ENCODE measurements at regions not wholly inside any gene's neighbourhood (a gene's known extent, or its start where the extent isn't known, plus 50 kb on each side); places are given as distances from the start of the nearest gene placed in this dataset.
"Not testable (repeated sequence)": the region's sequence is repeated elsewhere in the genome, so short reads cannot be mapped to it uniquely, and the experiment has no call there.

DNA sequence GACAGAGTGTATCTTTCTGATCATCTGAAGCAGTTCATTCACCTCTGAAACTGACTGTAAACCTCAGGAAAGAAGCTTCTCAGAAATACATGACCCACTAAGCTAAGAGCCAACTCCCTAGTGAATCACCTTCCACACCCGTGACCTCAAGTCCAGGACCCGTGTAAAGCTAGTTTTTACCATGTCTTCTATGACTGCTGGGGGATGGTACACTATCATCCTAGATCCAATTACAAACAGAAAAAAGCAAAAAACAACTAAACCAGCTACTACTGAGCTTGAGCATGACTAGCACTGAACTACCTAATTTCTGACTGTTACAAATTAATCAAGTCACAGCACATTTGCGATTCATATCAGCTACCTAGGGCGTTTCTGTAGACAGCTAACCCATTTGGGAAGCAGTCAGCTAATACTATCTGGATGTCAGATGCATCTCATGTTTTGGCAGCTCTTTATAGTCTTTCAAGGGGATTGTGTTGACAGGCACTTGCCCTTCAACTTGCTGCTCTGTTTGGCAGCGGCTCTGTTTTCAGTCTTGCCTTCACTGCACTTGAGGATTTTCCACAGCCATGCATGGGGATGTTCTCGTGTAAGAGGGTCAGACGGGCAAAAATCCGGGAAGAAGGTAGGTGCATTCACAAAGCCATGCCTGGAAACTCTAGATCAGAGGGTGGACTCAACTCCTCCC, 350.3 kb downstream of the ANAPC1 start:
- not testable (repeated sequence) for DNase-seq (ENCODE audit: low spot score)

- DNase-seq (ENCODE audit: low spot score) = no peak
Observed at GRCh38 chr2:111534910-111535352, 349.1 kb downstream of the ANAPC1 start.

- DNase-seq (ENCODE audit: low spot score) = no peak
Observed at GRCh38 chr2:111535404-111535803, 348.6 kb downstream of the ANAPC1 start.

GRCh38 chr2:111537078-111537655, 346.8 kb downstream of the ANAPC1 start:
- DNase-seq (ENCODE audit: low spot score) = no peak

GRCh38 chr2:111539991-111540390, 344.0 kb downstream of the ANAPC1 start:
- not testable (repeated sequence) for DNase-seq (ENCODE audit: low spot score)

- DNase-seq (ENCODE audit: low spot score) = not testable (repeated sequence)
Observed at GRCh38 chr2:111542120-111542774, 341.7 kb downstream of the ANAPC1 start.

DNA sequence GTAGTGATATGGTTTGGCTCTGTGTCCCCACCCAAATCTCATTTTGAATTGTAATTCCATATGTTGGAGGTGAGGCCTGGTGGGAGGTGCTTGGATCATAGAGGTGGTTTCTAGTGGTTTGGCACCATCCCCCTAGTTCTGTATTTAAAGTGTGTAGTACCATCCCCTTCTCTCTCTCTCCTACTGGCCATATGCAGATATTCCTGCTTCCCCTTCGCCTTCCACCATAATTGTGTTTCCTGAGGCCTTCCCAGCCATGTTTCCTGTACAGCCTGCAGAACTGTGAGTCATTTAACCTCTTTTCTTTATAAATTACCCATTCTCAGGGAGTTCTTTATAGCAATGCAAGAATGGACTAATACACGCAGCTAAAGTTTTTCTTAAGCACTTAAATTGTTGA, 340.0 kb downstream of the ANAPC1 start:
- not testable (repeated sequence) for DNase-seq (ENCODE audit: low spot score)

DNA sequence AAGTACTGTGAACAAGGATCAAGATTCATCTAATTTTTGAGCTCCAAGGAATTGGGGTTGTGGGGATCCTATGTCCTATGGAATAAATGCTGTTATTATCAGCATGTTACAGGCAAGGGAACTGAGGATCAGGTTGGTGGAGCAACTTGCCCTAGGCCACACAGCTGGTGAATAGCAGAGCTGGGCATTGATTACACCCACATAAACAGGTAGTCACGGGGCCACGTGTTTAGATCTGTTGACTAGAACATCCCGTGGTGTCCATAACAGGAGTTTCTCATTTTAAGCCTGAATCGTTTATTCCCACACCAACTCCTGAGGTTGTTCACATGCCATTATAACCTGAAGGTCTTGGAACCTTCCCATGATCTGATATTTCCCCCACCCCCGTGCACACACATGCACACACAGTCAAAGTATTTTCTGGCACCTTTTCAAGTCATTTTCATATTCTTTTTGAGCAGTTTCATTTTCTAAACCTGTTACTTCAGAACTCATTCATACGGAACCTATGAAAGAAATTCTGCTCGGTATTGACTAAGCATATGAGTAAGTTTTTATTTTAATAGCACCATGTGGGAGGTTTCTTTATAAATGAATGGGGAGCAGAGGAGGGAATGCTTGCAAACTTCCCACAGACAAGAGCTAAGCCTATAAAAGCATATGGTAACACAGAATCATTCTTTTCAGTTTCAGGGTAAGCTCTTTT, 338.1 kb downstream of the ANAPC1 start:
- DNase-seq (ENCODE audit: low spot score) = not testable (repeated sequence)

- DNase-seq (ENCODE audit: low spot score) = not testable (repeated sequence)
Observed at GRCh38 chr2:111546578-111546977, 337.4 kb downstream of the ANAPC1 start.

DNA sequence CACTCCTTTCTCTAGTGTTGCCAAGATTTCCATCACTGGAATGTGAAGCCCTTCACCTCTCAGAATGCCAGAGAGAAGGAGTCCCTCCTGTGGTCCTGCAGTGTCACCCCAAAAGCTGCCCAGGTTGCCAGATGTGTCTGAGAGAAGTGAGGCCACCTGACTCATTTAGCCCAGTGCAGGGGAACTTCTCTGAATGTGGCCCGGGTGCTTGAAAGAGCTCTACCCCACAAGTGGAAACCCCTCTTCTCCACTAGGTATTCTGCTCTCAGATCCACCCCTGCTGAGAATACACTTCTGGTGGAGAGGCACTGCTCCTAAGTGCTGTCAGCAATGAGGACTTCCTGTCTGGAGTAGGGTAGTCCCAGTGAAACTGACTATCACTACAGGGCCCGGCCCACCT, 334.8 kb downstream of the ANAPC1 start:
- not testable (repeated sequence) for DNase-seq (ENCODE audit: low spot score)

DNA sequence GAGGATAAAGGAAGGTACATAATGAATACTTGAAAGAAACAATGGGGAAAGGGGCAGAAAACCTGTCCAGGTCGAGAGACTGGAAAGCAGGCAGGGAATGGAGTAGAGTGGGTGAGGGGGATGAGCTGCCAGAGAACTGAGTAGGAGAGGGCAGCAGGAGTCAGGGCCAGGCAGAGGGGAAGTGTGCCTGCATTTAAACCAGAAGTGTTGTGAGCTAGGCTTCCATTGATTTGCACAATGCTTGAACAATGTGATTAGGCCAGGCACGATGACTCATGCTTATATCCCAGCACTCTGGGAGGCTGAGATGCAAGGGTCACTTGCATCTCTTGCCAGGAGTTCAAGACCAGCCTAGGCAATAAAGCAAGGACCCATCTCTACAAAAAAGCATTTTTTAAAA, 332.6 kb downstream of the ANAPC1 start:
- not testable (repeated sequence) for DNase-seq (ENCODE audit: low spot score)

DNA sequence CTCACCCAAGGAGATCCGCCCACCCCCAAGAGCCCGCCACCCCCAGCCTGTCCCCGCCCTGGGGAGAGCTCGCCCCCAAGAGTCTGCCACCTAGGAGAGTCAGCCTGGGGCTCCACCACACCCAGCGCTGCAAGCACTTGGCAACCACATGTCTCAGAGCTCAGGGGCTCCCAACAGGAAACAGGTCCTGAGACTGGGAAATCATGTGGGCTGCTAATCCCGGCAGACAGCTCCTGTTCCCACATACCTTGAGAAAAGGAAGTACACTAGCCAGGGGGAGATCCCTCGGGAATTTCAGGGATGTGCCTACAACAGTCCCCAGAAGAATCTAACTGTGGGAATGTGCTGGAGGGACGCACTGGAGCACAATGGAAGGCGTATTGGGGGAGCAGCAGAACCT, 331.4 kb downstream of the ANAPC1 start:
- DNase-seq (ENCODE audit: low spot score) = not testable (repeated sequence)

- DNase-seq (ENCODE audit: low spot score) = not testable (repeated sequence)
Observed at GRCh38 chr2:111559301-111559700, 324.7 kb downstream of the ANAPC1 start.

GRCh38 chr2:111559814-111560213, 324.2 kb downstream of the ANAPC1 start:
- DNase-seq (ENCODE audit: low spot score) = not testable (repeated sequence)

GRCh38 chr2:111566068-111566467, 317.9 kb downstream of the ANAPC1 start:
- DNase-seq (ENCODE audit: low spot score) = peak; percentile 72

DNA sequence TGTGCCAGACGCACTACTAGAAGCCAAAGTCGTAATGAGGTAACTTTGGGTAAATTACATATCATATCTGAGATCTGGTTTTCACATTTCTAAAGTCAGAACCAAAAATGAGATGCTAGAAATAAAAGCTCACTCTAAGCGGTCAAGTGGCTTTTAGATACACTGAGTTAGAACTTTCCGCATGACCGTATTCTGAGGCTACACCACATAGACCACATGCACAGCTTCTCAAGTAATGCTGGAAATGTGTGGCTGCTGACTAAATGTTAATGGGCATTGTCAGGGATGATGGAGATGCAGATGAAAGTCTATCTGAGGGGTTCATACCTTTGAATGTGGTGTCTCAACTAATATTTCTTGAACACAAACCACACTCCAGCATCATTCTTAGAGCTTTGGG, 316.8 kb downstream of the ANAPC1 start:
- DNase-seq (ENCODE audit: low spot score) = not testable (repeated sequence)

- DNase-seq (ENCODE audit: low spot score) = not testable (repeated sequence)
Observed at GRCh38 chr2:111569356-111570199, 314.4 kb downstream of the ANAPC1 start.

- not testable (repeated sequence) for DNase-seq (ENCODE audit: low spot score)
Observed at GRCh38 chr2:111570300-111571114, 313.5 kb downstream of the ANAPC1 start.

- not testable (repeated sequence) for DNase-seq (ENCODE audit: low spot score)
Observed at GRCh38 chr2:111574803-111575202, 309.2 kb downstream of the ANAPC1 start.

DNA sequence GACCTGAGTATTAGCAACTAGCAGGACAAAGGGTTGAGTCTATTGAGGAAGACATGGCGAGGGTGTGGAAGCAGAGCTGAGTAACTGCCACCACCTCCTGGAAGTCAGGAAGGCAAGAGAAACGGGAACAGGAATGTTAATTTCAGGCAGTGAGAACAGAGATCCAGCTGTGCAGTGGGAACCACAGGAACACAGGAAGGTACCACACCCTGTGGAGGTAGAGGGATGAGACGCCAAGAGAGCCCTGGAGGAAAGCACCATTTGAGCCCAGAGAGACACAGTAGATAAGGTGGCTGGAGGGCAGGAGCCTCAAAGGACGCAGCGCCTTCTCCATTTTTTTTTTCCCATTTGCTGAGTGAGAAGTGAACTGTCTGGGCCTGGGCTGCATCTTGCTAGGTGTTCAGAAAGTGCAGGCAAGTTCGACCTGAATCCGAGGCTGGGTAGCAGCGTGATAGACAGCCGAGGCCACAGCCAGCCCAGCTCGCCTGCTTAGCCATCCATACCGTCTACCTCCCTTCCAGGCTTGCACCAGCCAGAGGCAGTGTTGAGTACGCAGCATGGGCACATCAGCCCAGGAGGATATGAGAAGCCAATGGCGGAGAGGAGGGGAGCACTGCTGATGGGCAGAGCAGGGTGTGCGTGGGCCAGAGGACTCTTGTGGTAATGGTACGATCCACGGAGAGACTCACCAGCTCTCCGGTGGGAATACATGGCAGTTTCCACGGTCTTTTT, 306.7 kb downstream of the ANAPC1 start:
- not testable (repeated sequence) for DNase-seq (ENCODE audit: low spot score)
